K562 (cell line): ENCODE measurements at regions not wholly inside any gene's neighbourhood (a gene's known extent, or its start where the extent isn't known, plus 50 kb on each side); places are given as distances from the start of the nearest gene placed in this dataset.

Experiments used
- ATAC-seq: fragments of 200-7000 bp; cut with Tn5 transposase; 3 replicates; pipeline ENCODE4 v1.9.1; 2020; ENCODE audit warnings: moderate library complexity
- BruUV-seq: library from RNA; stranded (reverse); fragments of 400-500 nt; replicated peaks from 2 replicates; lab custom pipeline; 2021; lab: Mats Ljungman, UMichigan
- CTCF ChIA-PET: fragments of 300-600 bp; formaldehyde crosslinking; extraction: SDS; loops from one replicate; lab custom pipeline; 2021; ENCODE audit warnings: low intra/inter-chr PET ratio; lab: Yijun Ruan, JAX
- POLR2A ChIA-PET: fragments of 300-600, 350-650 bp; sonication (Branson Sonifier 250); formaldehyde crosslinking; extraction: SDS; loops from one replicate; lab custom pipeline; 2021; ENCODE audit warnings: antibody characterized with exemption, inconsistent platforms; lab: Yijun Ruan, JAX
- DNase-seq, 4 experiments: peaks; one replicate each; pipeline versions ENCODE4 v3.0.0 to v3.0.0-alpha.2; 2011 to 2018; ENCODE audit warnings: low spot score in 3 of 4, mixed read lengths in 3 of 4; ENCODE audit errors: extremely low read depth in 1 of 4
- FAIRE-seq: peaks from 2 replicates; lab custom pipeline; 2011; peaks lifted over from hg19 to GRCh38; lab: Jason Lieb, UNC
- H2AFZ ChIP-seq: 2 replicates; pipeline ENCODE4 v1.6.0; 2011; ENCODE audit warnings: low read depth, low read length, control low read depth, inconsistent platforms
- H3K27ac ChIP-seq: fragments of 200-600 bp; 3 replicates; pipeline ENCODE4 v1.8.0; 2011; ENCODE audit warnings: low read depth, mild to moderate bottlenecking, control low read depth, inconsistent platforms, low read length, moderate library complexity, mixed read lengths; ENCODE audit errors: extremely low read depth
- H3K27me3 ChIP-seq, 2 experiments: fragments of 300-600 bp in 1 of 2; 2 replicates in 1 of 2; 3 replicates in 1 of 2; pipeline versions ENCODE4 v1.6.0 to v1.8.0; 2011; ENCODE audit warnings: inconsistent platforms in 2 of 2, low read length in 2 of 2, mild to moderate bottlenecking in 1 of 2, mixed read lengths in 1 of 2, moderate library complexity in 1 of 2; ENCODE audit not compliant: control insufficient read depth in 2 of 2, insufficient read depth in 2 of 2
- H3K36me3 ChIP-seq: fragments of 300-600 bp; 3 replicates; pipeline ENCODE4 v1.8.0; 2011; ENCODE audit warnings: mild to moderate bottlenecking, low read length, inconsistent platforms; ENCODE audit not compliant: control insufficient read depth, insufficient read depth
- H3K4me1 ChIP-seq, 2 experiments: fragments of 200-600 bp in 1 of 2; replicated peaks in 1 of 2; 2 replicates in 1 of 2; 3 replicates in 1 of 2; pipeline versions ENCODE4 v1.5.1 to v1.8.0; 2011; ENCODE audit warnings: inconsistent platforms in 2 of 2, low read length in 2 of 2, mild to moderate bottlenecking in 1 of 2, mixed read lengths in 1 of 2, moderate library complexity in 1 of 2; ENCODE audit not compliant: control insufficient read depth in 2 of 2, insufficient read depth in 2 of 2
- H3K4me2 ChIP-seq: 2 replicates; pipeline ENCODE4 v1.6.1; 2011; ENCODE audit warnings: low read length, control low read depth, inconsistent platforms, mixed read lengths; ENCODE audit not compliant: insufficient read depth
- H3K4me3 ChIP-seq: fragments of 200-600 bp; sonication (generic), shearing (Covaris generic); 2 replicates; pipeline ENCODE4 v1.5.1; 2016; ENCODE audit warnings: control low read depth, inconsistent platforms
- H3K79me2 ChIP-seq: fragments of 200-600 bp; 3 replicates; pipeline ENCODE4 v1.8.0; 2011; ENCODE audit warnings: low read length, inconsistent platforms; ENCODE audit not compliant: control insufficient read depth, insufficient read depth
- H3K9ac ChIP-seq, 2 experiments: 2 replicates each; pipeline versions ENCODE4 v1.6.0 to v1.6.1; 2011; ENCODE audit warnings: low read depth in 2 of 2, low read length in 2 of 2, control low read depth in 1 of 2, inconsistent platforms in 1 of 2, mild to moderate bottlenecking in 1 of 2, mixed read lengths in 1 of 2; ENCODE audit not compliant: insufficient read depth in 1 of 2
- H3K9me1 ChIP-seq: one replicate; pipeline ENCODE4 v1.6.0; 2011; ENCODE audit warnings: inconsistent platforms, mild to moderate bottlenecking, low read length, moderate library complexity; ENCODE audit not compliant: control insufficient read depth, insufficient read depth
- H3K9me3 ChIP-seq: replicated peaks from 2 replicates; pipeline ENCODE4 v1.5.1; 2011; ENCODE audit warnings: low read depth, low read length, inconsistent platforms; ENCODE audit not compliant: control insufficient read depth, insufficient read depth
- H4K20me1 ChIP-seq: replicated peaks from 2 replicates; pipeline ENCODE4 v1.6.1; 2011; ENCODE audit warnings: low read length, inconsistent platforms, mixed read lengths; ENCODE audit not compliant: control insufficient read depth, insufficient read depth
- ATF6 ChIP-seq: sonication (generic); formaldehyde crosslinking; IDR thresholded peaks from 2 replicates; pipeline ENCODE4 v1.4.0; 2020; ENCODE audit warnings: mild to moderate bottlenecking, missing genetic modification reagents
- CREBBP ChIP-seq: IDR thresholded peaks from one replicate; pipeline ENCODE4 v1.6.1; 2012; ENCODE audit warnings: low read depth, mild to moderate bottlenecking, control low read depth, inconsistent platforms, low read length
- EGR1 ChIP-seq: fragments of 450-650 bp; conservative IDR thresholded peaks from 2 replicates; pipeline ENCODE4 v1.6.1; 2017; ENCODE audit warnings: mild to moderate bottlenecking
- ELF1 ChIP-seq: fragments of 200-800 bp; sonication (Bioruptor generic); IDR thresholded peaks from 2 replicates; pipeline ENCODE4 v1.6.1; 2016; ENCODE audit warnings: missing genetic modification characterization, missing compliant biosample characterization
- HOXB6 ChIP-seq: fragments of 250-450 bp; sonication (Bioruptor Pico); IDR thresholded peaks from 2 replicates; pipeline ENCODE4 v1.5.1; 2022; ENCODE audit warnings: mild to moderate bottlenecking, borderline replicate concordance
- IFI16 ChIP-seq: fragments of 250-450 bp; sonication (Bioruptor Pico); IDR thresholded peaks from 2 replicates; pipeline ENCODE4 v2.1.2; 2022; ENCODE audit warnings: mild to moderate bottlenecking, inconsistent platforms
- KAT8 ChIP-seq: fragments of 450-650 bp; IDR thresholded peaks from 2 replicates; pipeline ENCODE4 v1.6.1; 2016; ENCODE audit warnings: low read depth, mild to moderate bottlenecking
- LARP7 ChIP-seq: fragments of 450-650 bp; IDR thresholded peaks from 2 replicates; pipeline ENCODE4 v1.6.1; 2016
- MCM5 ChIP-seq: fragments of 450-650 bp; IDR thresholded peaks from 2 replicates; pipeline ENCODE4 v1.6.1; 2016; ENCODE audit warnings: low read depth
- MYBL2 ChIP-seq, 2 experiments: fragments of 450-650 bp in 1 of 2; sonication (generic) in 1 of 2; formaldehyde crosslinking in 1 of 2; IDR thresholded peaks; 2 replicates each; pipeline versions ENCODE4 v1.6.1 to v1.8.1; 2017 to 2022; ENCODE audit warnings: borderline replicate concordance in 1 of 2, inconsistent platforms in 1 of 2, low read depth in 1 of 2, mild to moderate bottlenecking in 1 of 2, missing genetic modification reagents in 1 of 2, moderate library complexity in 1 of 2
- PHF8 ChIP-seq: fragments of 200-600 bp; sonication (generic); IDR thresholded peaks from 2 replicates; pipeline ENCODE4 v1.6.1; 2012; ENCODE audit warnings: mixed run types, mild to moderate bottlenecking, inconsistent platforms, low read length, moderate library complexity, borderline replicate concordance
- RBFOX2 ChIP-seq: fragments of 200-400 bp; formaldehyde crosslinking; IDR thresholded peaks from 2 replicates; pipeline ENCODE4 v1.6.1; 2017; ENCODE audit warnings: low read depth, mild to moderate bottlenecking, low read length, moderate library complexity
- SMARCA4 ChIP-seq: fragments of 450-650 bp; IDR thresholded peaks from 2 replicates; pipeline ENCODE4 v1.6.1; 2016
- TAF9B ChIP-seq: fragments of 450-650 bp; IDR thresholded peaks from 2 replicates; pipeline ENCODE4 v1.6.1; 2018; ENCODE audit warnings: mild to moderate bottlenecking; ENCODE audit not compliant: partially characterized antibody
- TCF7 ChIP-seq: sonication (generic); IDR thresholded peaks from 2 replicates; pipeline ENCODE4 v1.6.1; 2016; ENCODE audit warnings: antibody characterized with exemption, borderline replicate concordance
- ZNF766 ChIP-seq: fragments of 200-800 bp; sonication (Bioruptor generic); conservative IDR thresholded peaks from 2 replicates; pipeline ENCODE4 v1.6.1; 2016; ENCODE audit warnings: missing genetic modification characterization, missing compliant biosample characterization
- ZSCAN32 ChIP-seq: fragments of 450-650 bp; formaldehyde crosslinking; IDR thresholded peaks from 2 replicates; pipeline ENCODE4 v1.4.0; 2020; ENCODE audit warnings: mild to moderate bottlenecking, moderate library complexity
- WGBS: fragments of 100-300 bp; shearing (Covaris generic); methylation state at CpG from one replicate; pipeline ENCODE4 v1.1.6; 2016; ENCODE audit warnings: low coverage, mixed read lengths; ENCODE audit not compliant: insufficient coverage; ENCODE audit errors: missing lambda C conversion rate; 5-methylcytosine and 5-hydroxymethylcytosine counted together
- in situ Hi-C: fragments of 300-500 bp; cut with MboI; formaldehyde crosslinking; loops from 4 replicates; pipeline ENCODE4 v1.15.0; 2018; ENCODE audit warnings: inconsistent platforms, mixed read lengths
- intact Hi-C: fragments of 100-400 bp; cut with micrococcal nuclease; formaldehyde crosslinking; loops from 2 replicates; pipeline ENCODE4 v1.14.2; 2022
- TF ChIP-seq, protein P1 (sequence below): sonication (generic); formaldehyde crosslinking; IDR thresholded peaks from 2 replicates; pipeline ENCODE4 v1.8.0; 2022; ENCODE audit warnings: missing genetic modification reagents, mild to moderate bottlenecking, borderline replicate concordance

DNA sequence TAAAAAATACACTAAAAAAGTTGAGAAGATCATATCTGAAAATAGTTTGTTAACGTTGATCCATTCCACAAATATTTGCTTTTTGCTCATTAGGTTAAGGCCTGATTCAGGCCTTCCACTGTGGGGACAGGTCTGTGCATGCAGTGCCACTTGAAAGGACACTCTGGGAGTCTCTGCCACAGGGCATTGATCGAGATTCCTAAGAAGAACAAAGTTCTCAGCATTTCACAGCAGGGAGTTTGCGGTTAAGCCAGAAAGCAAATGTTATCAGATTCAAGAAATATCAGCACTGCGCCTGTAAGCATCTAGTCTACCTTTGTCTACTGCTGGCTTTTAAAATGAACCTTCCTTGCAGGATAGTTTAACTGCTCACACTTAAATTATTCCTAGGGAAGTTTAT is 62.2 kb upstream of the TNIP3 start (continued):
- TF ChIP-seq ATF6 (no peak), ELF1 (tag) (no peak), SMARCA4 (no peak)

GRCh38 chr4:121221608-121222007 is 57.5 kb upstream of the TNIP3 start:
- Histone ChIP-seq H3K9me1 (no peaks in the 10 kb centered on the region), H3K9ac (no peak overlapping the region), H2AFZ (no peak overlapping the region), H3K4me3 (no peak overlapping the region), H3K4me2 (no peak overlapping the region), H4K20me1 (no peaks in the 10 kb centered on the region), H3K9me3 (no peaks in the 10 kb centered on the region), H3K27ac (no peak overlapping the region), H3K27me3 (no peaks in the 10 kb centered on the region), H3K4me1 (no peaks in the 10 kb centered on the region), H3K79me2 (no peaks in the 10 kb centered on the region), H3K36me3 (no peaks in the 10 kb centered on the region)
- ATAC-seq (no peak), DNase-seq (no peak), FAIRE-seq (no peak)
- POLR2A ChIA-PET, result no interaction called here
- in situ Hi-C loops (no loop called here), intact Hi-C loops (no loop called here)
- TF ChIP-seq MCM5 (no peak), MYBL2 (IDR thresholded peaks at IDR 0.05; ENCODE audit: low read depth) (no peak), MYBL2 (CRISPR knock-in tag; IDR thresholded peaks at IDR 0.05; ENCODE audit: borderline replicate concordance) (no peak), HOXB6 (no peak), TAF9B (no peak), KAT8 (no peak), CREBBP (no peak), LARP7 (no peak), EGR1 (no peak), RBFOX2 (no peak), ZSCAN32 (no peak), TCF7 (no peak), ZNF766 (CRISPR knock-in tag) (no peak), IFI16 (CRISPR knock-in tag) (no peak), PHF8 (no peak)
- TF ChIP-seq, protein P1, sequence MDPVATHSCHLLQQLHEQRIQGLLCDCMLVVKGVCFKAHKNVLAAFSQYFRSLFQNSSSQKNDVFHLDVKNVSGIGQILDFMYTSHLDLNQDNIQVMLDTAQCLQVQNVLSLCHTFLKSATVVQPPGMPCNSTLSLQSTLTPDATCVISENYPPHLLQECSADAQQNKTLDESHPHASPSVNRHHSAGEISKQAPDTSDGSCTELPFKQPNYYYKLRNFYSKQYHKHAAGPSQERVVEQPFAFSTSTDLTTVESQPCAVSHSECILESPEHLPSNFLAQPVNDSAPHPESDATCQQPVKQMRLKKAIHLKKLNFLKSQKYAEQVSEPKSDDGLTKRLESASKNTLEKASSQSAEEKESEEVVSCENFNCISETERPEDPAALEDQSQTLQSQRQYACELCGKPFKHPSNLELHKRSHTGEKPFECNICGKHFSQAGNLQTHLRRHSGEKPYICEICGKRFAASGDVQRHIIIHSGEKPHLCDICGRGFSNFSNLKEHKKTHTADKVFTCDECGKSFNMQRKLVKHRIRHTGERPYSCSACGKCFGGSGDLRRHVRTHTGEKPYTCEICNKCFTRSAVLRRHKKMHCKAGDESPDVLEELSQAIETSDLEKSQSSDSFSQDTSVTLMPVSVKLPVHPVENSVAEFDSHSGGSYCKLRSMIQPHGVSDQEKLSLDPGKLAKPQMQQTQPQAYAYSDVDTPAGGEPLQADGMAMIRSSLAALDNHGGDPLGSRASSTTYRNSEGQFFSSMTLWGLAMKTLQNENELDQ, result no peak
- CTCF ChIA-PET, result no interaction called here
- 0% methylated on average over 1 of the region's 1 CpG for WGBS
- no TSS peak for BruUV-seq
